ENCODE measurements at regions not wholly inside any gene's neighbourhood (a gene's known extent, or its start where the extent isn't known, plus 50 kb on each side); places are given as distances from the start of the nearest gene placed in this dataset.

GRCh38 chr3:5270666-5271371 is 83.3 kb downstream of the EDEM1 start:
- CTCF ChIA-PET = no interaction called here
- POLR2A ChIA-PET = no interaction called here

- ChIA-PET POLR2A (no interaction called here), CTCF (no interaction called here)
Measured at GRCh38 chr3:5271372-5271683, 83.8 kb downstream of the EDEM1 start.

GRCh38 chr3:5272387-5272786 is 84.9 kb downstream of the EDEM1 start:
- ChIA-PET CTCF (no interaction called here), POLR2A (no interaction called here)

- CTCF ChIA-PET = no interaction called here
- POLR2A ChIA-PET = no interaction called here
Measured at GRCh38 chr3:5274091-5274490, 86.6 kb downstream of the EDEM1 start.

- CTCF ChIA-PET = no interaction called here
- POLR2A ChIA-PET = no interaction called here
Measured at GRCh38 chr3:5275529-5275928, 88.0 kb downstream of the EDEM1 start.

GRCh38 chr3:5276934-5277333 is 89.4 kb downstream of the EDEM1 start:
- POLR2A ChIA-PET = no interaction called here
- CTCF ChIA-PET = no interaction called here

- POLR2A ChIA-PET = no interaction called here
- CTCF ChIA-PET = no interaction called here
Measured at GRCh38 chr3:5277612-5278236, 90.2 kb downstream of the EDEM1 start.

- ChIA-PET POLR2A (no interaction called here), CTCF (no interaction called here)
Measured at GRCh38 chr3:5278666-5279065, 91.2 kb downstream of the EDEM1 start.

GRCh38 chr3:5282703-5283102 is 95.2 kb downstream of the EDEM1 start:
- ChIA-PET POLR2A (no interaction called here), CTCF (no interaction called here)

GRCh38 chr3:5285439-5285838 is 97.9 kb downstream of the EDEM1 start:
- ChIA-PET POLR2A (no interaction called here), CTCF (no interaction called here)

GRCh38 chr3:5290915-5291314 is 103.4 kb downstream of the EDEM1 start:
- CTCF ChIA-PET = no interaction called here
- POLR2A ChIA-PET = no interaction called here

GRCh38 chr3:5292512-5292911 is 105.0 kb downstream of the EDEM1 start:
- POLR2A ChIA-PET = no interaction called here
- CTCF ChIA-PET = no interaction called here

GRCh38 chr3:5293207-5293606 is 105.7 kb downstream of the EDEM1 start:
- CTCF ChIA-PET = no interaction called here
- POLR2A ChIA-PET = no interaction called here

GRCh38 chr3:5294356-5294755 is 106.8 kb downstream of the EDEM1 start:
- ChIA-PET POLR2A (no interaction called here), CTCF (no interaction called here)

GRCh38 chr3:5295191-5295690 is 107.7 kb downstream of the EDEM1 start:
- ChIA-PET CTCF (no interaction called here), POLR2A (no interaction called here)

- CTCF ChIA-PET = no interaction called here
- POLR2A ChIA-PET = no interaction called here
Measured at GRCh38 chr3:5296362-5296761, 108.9 kb downstream of the EDEM1 start.

- POLR2A ChIA-PET = no interaction called here
- CTCF ChIA-PET = no interaction called here
Measured at GRCh38 chr3:5297895-5298294, 110.4 kb downstream of the EDEM1 start.

- ChIA-PET CTCF (interaction anchor here (1.3 kb wide), 1 partner anchor 16 kb away, joined by 3 read pairs; no protein-coding TSS in a partner anchor), POLR2A (no interaction called here)
Measured at GRCh38 chr3:5298453-5298852, 110.9 kb downstream of the EDEM1 start.

GRCh38 chr3:5299161-5299560 is 111.7 kb downstream of the EDEM1 start:
- CTCF ChIA-PET = interaction anchor here (1.3 kb wide), 1 partner anchor 15 kb away, joined by 3 read pairs; no protein-coding TSS in a partner anchor
- POLR2A ChIA-PET = no interaction called here

GRCh38 chr3:5300638-5301037 is 113.1 kb downstream of the EDEM1 start:
- POLR2A ChIA-PET = no interaction called here
- CTCF ChIA-PET = no interaction called here

- ChIA-PET POLR2A (no interaction called here), CTCF (no interaction called here)
Measured at GRCh38 chr3:5301651-5302297, 114.3 kb downstream of the EDEM1 start.

- CTCF ChIA-PET = no interaction called here
- POLR2A ChIA-PET = no interaction called here
Measured at GRCh38 chr3:5302661-5303060, 115.2 kb downstream of the EDEM1 start.

Measured in activated CD8-positive, alpha-beta memory T cell treated with anti-CD3 and anti-CD28 coated beads for 36 hours (primary cell).